GM12878 (cell line): ENCODE measurements at regions not wholly inside any gene's neighbourhood (a gene's known extent, or its start where the extent isn't known, plus 50 kb on each side); places are given as distances from the start of the nearest gene placed in this dataset.

Source experiments
- ATAC-seq: fragments of 200-7000 bp; cut with Tn5 transposase; 3 replicates; pipeline ENCODE4 v1.9.1; 2020; ENCODE audit warnings: mild to moderate bottlenecking, moderate library complexity
- BruUV-seq: library from RNA; stranded (reverse); fragments of 400-500 nt; replicated peaks from 2 replicates; lab custom pipeline; 2021; lab: Mats Ljungman, UMichigan
- CTCF ChIA-PET: fragments of 300-600 bp; sonication (Branson Sonifier 250); formaldehyde crosslinking; extraction: SDS; loops from one replicate; lab custom pipeline; 2021; ENCODE audit warnings: inconsistent platforms; lab: Yijun Ruan, JAX
- POLR2A ChIA-PET: fragments of 350-600 bp; formaldehyde crosslinking; extraction: SDS; loops from one replicate; lab custom pipeline; 2021; ENCODE audit warnings: inconsistent platforms; lab: Charles Lee
- RAD21 ChIA-PET: fragments of 300-600 bp; sonication (Branson Sonifier 250); formaldehyde crosslinking; loops from one replicate; lab custom pipeline; 2023; ENCODE audit warnings: antibody characterized with exemption; ENCODE audit not compliant: unreplicated experiment; lab: Charles Lee
- SMC1A ChIA-PET: fragments of 300-600 bp; sonication (Branson Sonifier 250); formaldehyde crosslinking; loops from one replicate; lab custom pipeline; 2023; ENCODE audit not compliant: unreplicated experiment, uncharacterized antibody; lab: Charles Lee
- DNase-seq: peaks from one replicate; pipeline ENCODE4 v3.0.0-alpha.2; 2011; ENCODE audit warnings: low read depth, low spot score
- FAIRE-seq: peaks from 3 replicates; lab custom pipeline; 2011; peaks lifted over from hg19 to GRCh38; lab: Jason Lieb, UNC
- H2AFZ ChIP-seq: 2 replicates; pipeline ENCODE4 v1.6.0; 2011; ENCODE audit warnings: low read depth, low read length, control low read depth; ENCODE audit not compliant: control insufficient read depth
- H3K27ac ChIP-seq: 2 replicates; pipeline ENCODE4 v1.5.1; 2011; ENCODE audit warnings: control low read depth; ENCODE audit not compliant: control insufficient read depth, insufficient read depth
- H3K27me3 ChIP-seq, 2 experiments: replicated peaks in 1 of 2; 2 replicates each; pipeline versions ENCODE4 v1.6.0 to v1.6.1; 2011; ENCODE audit warnings: low read length in 1 of 2; ENCODE audit not compliant: control insufficient read depth in 2 of 2, insufficient read depth in 2 of 2
- H3K36me3 ChIP-seq, 2 experiments: 2 replicates each; pipeline ENCODE4 v1.5.1; 2011; ENCODE audit warnings: low read length in 1 of 2; ENCODE audit not compliant: control insufficient read depth in 2 of 2, insufficient read depth in 2 of 2
- H3K4me1 ChIP-seq: 2 replicates; pipeline ENCODE4 v1.6.1; 2011; ENCODE audit warnings: mild to moderate bottlenecking, low read length, moderate library complexity, mixed read lengths; ENCODE audit not compliant: control insufficient read depth, insufficient read depth
- H3K4me2 ChIP-seq: 2 replicates; pipeline ENCODE4 v1.6.0; 2011; ENCODE audit warnings: control low read depth; ENCODE audit not compliant: control insufficient read depth, insufficient read depth
- H3K4me3 ChIP-seq: fragments of 200-600 bp; sonication (generic); 2 replicates; pipeline ENCODE4 v1.5.1; 2016
- H3K79me2 ChIP-seq: 2 replicates; pipeline ENCODE4 v1.6.0; 2011; ENCODE audit warnings: low read length; ENCODE audit not compliant: control insufficient read depth, insufficient read depth
- H3K9ac ChIP-seq: 2 replicates; pipeline ENCODE4 v1.8.0; 2011; ENCODE audit warnings: low read length, control low read depth, mixed read lengths; ENCODE audit not compliant: control insufficient read depth, insufficient read depth
- H3K9me3 ChIP-seq: replicated peaks from 3 replicates; pipeline ENCODE4 v1.5.1; 2011; ENCODE audit warnings: mild to moderate bottlenecking, low read length; ENCODE audit not compliant: control insufficient read depth, insufficient read depth
- H4K20me1 ChIP-seq: 2 replicates; pipeline ENCODE4 v1.6.0; 2011; ENCODE audit not compliant: control insufficient read depth, insufficient read depth
- BMI1 ChIP-seq: fragments of 450-650 bp; IDR thresholded peaks from 2 replicates; pipeline ENCODE4 v1.6.1; 2016; ENCODE audit warnings: mild to moderate bottlenecking, moderate library complexity, borderline replicate concordance
- EGR1 ChIP-seq, 2 experiments: IDR thresholded peaks; 1 replicate in 1 of 2; 2 replicates in 1 of 2; pipeline ENCODE4 v1.6.1; 2011 to 2012; ENCODE audit warnings: low read depth in 2 of 2, low read length in 2 of 2, borderline replicate concordance in 1 of 2, mild to moderate bottlenecking in 1 of 2, moderate library complexity in 1 of 2
- HSF1 ChIP-seq: fragments of 150-350 bp; IDR thresholded peaks from 2 replicates; pipeline ENCODE4 v1.6.1; 2014; ENCODE audit warnings: mild to moderate bottlenecking, low read depth, low read length
- MEF2B ChIP-seq: fragments of 450-650 bp; IDR thresholded peaks from 2 replicates; pipeline ENCODE4 v1.6.1; 2018; ENCODE audit warnings: mild to moderate bottlenecking, moderate library complexity; ENCODE audit not compliant: partially characterized antibody, poor library complexity, severe bottlenecking
- NBN ChIP-seq: fragments of 450-650 bp; IDR thresholded peaks from 2 replicates; pipeline ENCODE4 v1.6.1; 2016
- NFXL1 ChIP-seq: fragments of 450-650 bp; IDR thresholded peaks from 2 replicates; pipeline ENCODE4 v1.6.1; 2017; ENCODE audit warnings: antibody characterized with exemption, mild to moderate bottlenecking, borderline replicate concordance
- PRDM15 ChIP-seq: fragments of 450-650 bp; formaldehyde crosslinking; IDR thresholded peaks from 2 replicates; pipeline ENCODE4 v1.4.0; 2020; ENCODE audit warnings: mild to moderate bottlenecking, moderate library complexity
- ZBED1 ChIP-seq: IDR thresholded peaks from 2 replicates; pipeline ENCODE4 v1.6.1; 2016; ENCODE audit warnings: borderline replicate concordance
- ZBTB40 ChIP-seq: fragments of 450-650 bp; IDR thresholded peaks from 2 replicates; pipeline ENCODE4 v1.6.1; 2016; ENCODE audit warnings: mild to moderate bottlenecking, moderate library complexity, borderline replicate concordance
- WGBS: methylation state at CpG from one replicate; pipeline ENCODE4 v1.1.6; 2016; ENCODE audit warnings: low lambda C conversion rate; ENCODE audit not compliant: insufficient replicate concordance, insufficient coverage; ENCODE audit errors: missing lambda C conversion rate; 5-methylcytosine and 5-hydroxymethylcytosine counted together
- in situ Hi-C: fragments of 300-500 bp; cut with MboI; formaldehyde crosslinking; loops from 9 replicates; pipeline ENCODE4 v1.14.3; 2018; ENCODE audit warnings: mixed read lengths
- intact Hi-C: fragments of 100-400 bp; cut with micrococcal nuclease; formaldehyde crosslinking; loops from one replicate; pipeline ENCODE4 v1.14.2; 2022; ENCODE audit not compliant: unreplicated experiment

GRCh38 chr21:16395285-16395684, 665.5 kb downstream of the USP25 start:
- Histone ChIP-seq H3K9me3 (no peaks in the 10 kb centered on the region; the same call in 2 of the 3 replicates), H3K27me3 (no peaks in the 10 kb centered on the region), H4K20me1 (no peaks in the 10 kb centered on the region), H3K27ac (no peak overlapping the region), H3K4me3 (no peak overlapping the region), H3K4me2 (no peak overlapping the region), H3K79me2 (no peaks in the 10 kb centered on the region), H3K4me1 (no peaks in the 10 kb centered on the region), H2AFZ (no peak overlapping the region), H3K36me3 (no peaks in the 10 kb centered on the region), H3K9ac (no peak overlapping the region)
- 40% methylated on average over 2 of the region's 2 CpGs for WGBS
- FAIRE-seq (no peak), DNase-seq (no peak), ATAC-seq (no peak)
- no peak for TF ChIP-seq ZBTB40
- TF ChIP-seq NFXL1: no peak
- no peak for TF ChIP-seq MEF2B
- TF ChIP-seq PRDM15: no peak
- TF ChIP-seq ZBED1: no peak
- no peak for TF ChIP-seq BMI1
- no peak for TF ChIP-seq EGR1 (IDR thresholded peaks at IDR 0.05; ENCODE audit: borderline replicate concordance in 1 of 2, low read depth in 2 of 2, low read length in 2 of 2)
- TF ChIP-seq HSF1: no peak
- no peak for TF ChIP-seq NBN
- CTCF ChIA-PET: no interaction called here
- POLR2A ChIA-PET: no interaction called here
- in situ Hi-C loops (no loop called here), intact Hi-C loops (no loop called here)
- BruUV-seq: no TSS peak
- SMC1A ChIA-PET: no interaction called here
- RAD21 ChIA-PET: no interaction called here
